GM23248 (cell line): ENCODE measurements at regions not wholly inside any gene's neighbourhood (a gene's known extent, or its start where the extent isn't known, plus 50 kb on each side); places are given as distances from the start of the nearest gene placed in this dataset.

ENCODE experiments used
- EZH2 ChIP-seq: fragments of 200-600 bp; sonication (generic); IDR thresholded peaks from 2 replicates; pipeline ENCODE4 v1.6.1; 2018; ENCODE audit warnings: antibody characterized with exemption, mild to moderate bottlenecking; ENCODE audit not compliant: insufficient read depth, poor library complexity, severe bottlenecking
- EZH2phosphoT487 ChIP-seq: fragments of 200-600 bp; sonication (generic); IDR thresholded peaks from 2 replicates; pipeline ENCODE4 v1.6.1; 2018; ENCODE audit warnings: antibody characterized with exemption, moderate library complexity, mild to moderate bottlenecking, low read depth; ENCODE audit not compliant: insufficient read depth

DNA sequence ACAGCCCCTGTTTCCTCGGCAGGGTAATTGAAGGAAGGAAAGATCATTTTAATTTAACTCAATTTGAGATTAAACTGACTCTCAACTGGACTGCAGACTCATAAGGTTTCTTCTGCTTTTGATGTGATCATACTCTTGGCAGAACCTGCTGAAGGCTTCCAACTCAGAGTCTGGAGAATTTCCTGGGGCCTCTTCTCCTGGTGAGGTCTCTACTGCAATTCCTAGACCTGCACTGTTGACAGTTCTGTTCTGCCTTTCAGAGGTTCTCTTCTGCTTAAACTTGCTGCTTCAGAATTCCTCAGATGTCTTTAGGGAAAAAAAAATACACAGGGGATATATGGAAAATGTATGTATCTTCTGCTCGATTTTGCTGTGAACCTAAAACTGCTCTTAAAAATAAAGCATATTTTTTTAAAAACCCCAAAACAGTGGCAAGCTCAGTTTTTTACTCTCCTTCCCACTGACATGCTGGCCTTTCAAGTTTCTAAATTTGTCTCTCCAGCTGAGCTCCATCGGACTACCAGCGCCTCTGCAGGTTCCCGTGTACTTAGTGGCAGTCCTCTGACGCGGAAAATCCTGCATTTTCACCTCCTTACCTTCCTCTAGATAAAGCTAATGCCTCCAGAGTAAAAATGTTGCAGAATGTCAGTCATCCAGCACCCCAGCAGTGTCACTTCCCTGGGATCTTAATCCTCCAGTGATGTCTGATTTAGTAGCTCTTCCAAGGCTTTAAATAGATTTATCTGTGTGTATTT, 733.5 kb upstream of the SGCG start:
- TF ChIP-seq EZH2phosphoT487 (no peak), EZH2 (no peak)
